SK-N-SH treated with all-trans-retinoic acid at 6 μM for 48 hours (cell line): ENCODE measurements at regions not wholly inside any gene's neighbourhood (a gene's known extent, or its start where the extent isn't known, plus 50 kb on each side); places are given as distances from the start of the nearest gene placed in this dataset.

Experiments
- ATAC-seq: fragments of 200-7000 bp; cut with Tn5 transposase; 3 replicates; pipeline ENCODE4 v1.9.1; 2020; ENCODE audit warnings: mild to moderate bottlenecking, moderate library complexity
- ARNTL ChIP-seq: fragments of 450-650 bp; formaldehyde crosslinking; IDR thresholded peaks from 2 replicates; pipeline ENCODE4 v1.5.0; 2020; ENCODE audit warnings: low read depth, mild to moderate bottlenecking, moderate library complexity, borderline replicate concordance
- BACH2 ChIP-seq: fragments of 250-450 bp; sonication (Bioruptor Pico); IDR thresholded peaks from 2 replicates; pipeline ENCODE4 v1.9.0; 2021; ENCODE audit warnings: mild to moderate bottlenecking, borderline replicate concordance
- CREB5 ChIP-seq: fragments of 250-450 bp; sonication (Bioruptor Pico); IDR thresholded peaks from 2 replicates; pipeline ENCODE4 v1.5.1; 2020; ENCODE audit warnings: low read depth, mild to moderate bottlenecking, moderate library complexity
- CSDC2 ChIP-seq: fragments of 250-450 bp; sonication (Bioruptor Pico); IDR thresholded peaks from 2 replicates; pipeline ENCODE4 v1.5.0; 2020; ENCODE audit warnings: mild to moderate bottlenecking, moderate library complexity
- ESRRG ChIP-seq: fragments of 250-450 bp; sonication (Bioruptor Pico); IDR thresholded peaks from 2 replicates; pipeline ENCODE4 v1.6.1; 2021; ENCODE audit warnings: mild to moderate bottlenecking
- GLIS3 ChIP-seq: fragments of 250-450 bp; sonication (Bioruptor Pico); IDR thresholded peaks from 2 replicates; pipeline ENCODE4 v1.5.0; 2020; ENCODE audit warnings: mild to moderate bottlenecking, moderate library complexity
- ISL1 ChIP-seq: fragments of 250-450 bp; sonication (Bioruptor Pico); IDR thresholded peaks from 2 replicates; pipeline ENCODE4 v2.1.2; 2022; ENCODE audit warnings: mild to moderate bottlenecking, moderate library complexity
- OSR1 ChIP-seq: fragments of 250-450 bp; sonication (Bioruptor Pico); IDR thresholded peaks from 2 replicates; pipeline ENCODE4 v1.8.0; 2022; ENCODE audit warnings: moderate library complexity, mild to moderate bottlenecking, inconsistent platforms
- PATZ1 ChIP-seq: fragments of 250-450 bp; sonication (Bioruptor Pico); IDR thresholded peaks from 2 replicates; pipeline ENCODE4 v1.8.0; 2020; ENCODE audit warnings: mild to moderate bottlenecking, moderate library complexity, borderline replicate concordance
- POU6F1 ChIP-seq: fragments of 250-450 bp; sonication (Bioruptor Pico); IDR thresholded peaks from 2 replicates; pipeline ENCODE4 v1.8.0; 2021; ENCODE audit warnings: low read depth, mild to moderate bottlenecking, moderate library complexity, borderline replicate concordance
- PPARA ChIP-seq: fragments of 250-450 bp; sonication (Bioruptor Pico); IDR thresholded peaks from 2 replicates; pipeline ENCODE4 v1.5.0; 2020; ENCODE audit warnings: mild to moderate bottlenecking, borderline replicate concordance
- RARB ChIP-seq: fragments of 250-450 bp; sonication (Bioruptor Pico); IDR thresholded peaks from 2 replicates; pipeline ENCODE4 v1.8.0; 2021; ENCODE audit warnings: mild to moderate bottlenecking, moderate library complexity
- SNAI2 ChIP-seq: fragments of 250-450 bp; sonication (Bioruptor Pico); IDR thresholded peaks from 2 replicates; pipeline ENCODE4 v1.5.0; 2020; ENCODE audit warnings: mild to moderate bottlenecking, moderate library complexity
- TOX ChIP-seq: fragments of 250-450 bp; sonication (Bioruptor Pico); IDR thresholded peaks from 2 replicates; pipeline ENCODE4 v1.8.0; 2021; ENCODE audit warnings: mild to moderate bottlenecking, moderate library complexity, borderline replicate concordance
- TSHZ2 ChIP-seq: fragments of 250-450 bp; sonication (Bioruptor Pico); IDR thresholded peaks from 2 replicates; pipeline ENCODE4 v1.5.0; 2020; ENCODE audit warnings: mild to moderate bottlenecking, moderate library complexity
- ZC3H10 ChIP-seq: fragments of 250-450 bp; sonication (Bioruptor Pico); IDR thresholded peaks from 2 replicates; pipeline ENCODE4 v1.5.1; 2021; ENCODE audit warnings: mild to moderate bottlenecking, moderate library complexity
- ZFP3 ChIP-seq: fragments of 250-450 bp; sonication (Bioruptor Pico); IDR thresholded peaks from 2 replicates; pipeline ENCODE4 v1.5.0; 2020; ENCODE audit warnings: mild to moderate bottlenecking, moderate library complexity
- ZFP30 ChIP-seq: fragments of 450-650 bp; formaldehyde crosslinking; IDR thresholded peaks from 2 replicates; pipeline ENCODE4 v1.5.0; 2022; ENCODE audit warnings: mild to moderate bottlenecking, moderate library complexity
- ZNF70 ChIP-seq: fragments of 450-650 bp; formaldehyde crosslinking; IDR thresholded peaks from 2 replicates; pipeline ENCODE4 v1.5.0; 2020; ENCODE audit warnings: mild to moderate bottlenecking, moderate library complexity
- ZNF8 ChIP-seq: fragments of 450-650 bp; formaldehyde crosslinking; IDR thresholded peaks from 2 replicates; pipeline ENCODE4 v1.5.0; 2020; ENCODE audit warnings: mild to moderate bottlenecking, moderate library complexity

GRCh38 chr1:162926906-162927305 is 65.9 kb upstream of the CCDC190 start (continued):
- TF ChIP-seq PATZ1 (CRISPR knock-in tag) (no peak), PPARA (CRISPR knock-in tag) (no peak), SNAI2 (CRISPR knock-in tag) (no peak), ZNF8 (CRISPR knock-in tag) (no peak), ZFP30 (CRISPR knock-in tag) (no peak)

- ATAC-seq = no peak
- TF ChIP-seq ZC3H10 = no peak
- no peak for TF ChIP-seq SNAI2 (CRISPR knock-in tag)
- TF ChIP-seq ZNF8 (CRISPR knock-in tag) = no peak
- TF ChIP-seq OSR1 (CRISPR knock-in tag) = no peak
- no peak for TF ChIP-seq PPARA (CRISPR knock-in tag)
- TF ChIP-seq BACH2 (CRISPR knock-in tag) = no peak
- TF ChIP-seq GLIS3 (CRISPR knock-in tag) = no peak
- TF ChIP-seq CREB5 = no peak
- TF ChIP-seq ZNF70 (CRISPR knock-in tag) = no peak
- no peak for TF ChIP-seq POU6F1
- no peak for TF ChIP-seq CSDC2 (CRISPR knock-in tag)
- no peak for TF ChIP-seq ISL1 (CRISPR knock-in tag)
- TF ChIP-seq TOX (CRISPR knock-in tag) = no peak
- TF ChIP-seq TSHZ2 (CRISPR knock-in tag) = no peak
These were observed 63.2 kb upstream of the CCDC190 start for GRCh38 chr1:162924179-162924578.

- no peak for TF ChIP-seq CREB5
- no peak for TF ChIP-seq ZFP30 (CRISPR knock-in tag)
- no peak for TF ChIP-seq ESRRG (CRISPR knock-in tag)
- TF ChIP-seq BACH2 (CRISPR knock-in tag) = no peak
- TF ChIP-seq ARNTL (CRISPR knock-in tag) = no peak
- no peak for TF ChIP-seq TSHZ2 (CRISPR knock-in tag)
- TF ChIP-seq SNAI2 (CRISPR knock-in tag) = no peak
- no peak for TF ChIP-seq POU6F1
- no peak for TF ChIP-seq ZNF8 (CRISPR knock-in tag)
- TF ChIP-seq ISL1 (CRISPR knock-in tag) = no peak
- TF ChIP-seq ZFP3 (CRISPR knock-in tag) = no peak
- TF ChIP-seq RARB (CRISPR knock-in tag) = no peak
- no peak for ATAC-seq
These were observed 61.2 kb upstream of the CCDC190 start for GRCh38 chr1:162922201-162922600.
